GM19455 (cell line): ENCODE measurements at regions not wholly inside any gene's neighbourhood (a gene's known extent, or its start where the extent isn't known, plus 50 kb on each side); places are given as distances from the start of the nearest gene placed in this dataset.
A peak's percentile ranks its signal among the peaks of the same experiment; 100 is the strongest.
"Not testable (repeated sequence)": the region's sequence is repeated elsewhere in the genome, so short reads cannot be mapped to it uniquely, and the experiment has no call there.

Experiments
- ATAC-seq: cut with Tn5 transposase; IDR thresholded peaks from one replicate; pipeline ENCODE4 v1.9.1; 2021; ENCODE audit not compliant: unreplicated experiment

GRCh38 chrX:131219271-131219670 is 69.8 kb downstream of the IGSF1 start:
- ATAC-seq = no peak

- no peak for ATAC-seq
These were observed 71.1 kb downstream of the IGSF1 start for GRCh38 chrX:131217989-131218388.

- ATAC-seq = peak; percentile 70
These were observed 72.3 kb downstream of the IGSF1 start for GRCh38 chrX:131216828-131217227.

- ATAC-seq = no peak
These were observed 75.7 kb downstream of the IGSF1 start for GRCh38 chrX:131213400-131213799.

DNA sequence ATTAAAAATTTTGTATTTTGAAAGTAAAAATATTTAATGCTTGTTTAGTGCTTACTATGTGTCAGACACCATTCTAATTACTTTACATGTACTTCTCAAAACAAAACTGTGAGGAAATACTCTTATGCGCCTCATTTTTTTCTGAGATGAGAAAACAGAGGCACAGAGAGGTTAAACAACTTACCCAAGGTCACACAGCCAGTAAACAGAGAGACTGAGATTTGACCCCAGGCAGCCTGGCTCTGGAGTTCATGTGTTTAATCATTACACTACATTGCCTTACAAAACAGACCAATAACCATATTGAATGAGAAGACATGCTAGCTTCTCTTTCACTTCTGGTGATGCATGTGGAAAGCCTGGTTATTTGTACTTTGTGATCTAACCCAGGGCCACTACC is 86.3 kb downstream of the IGSF1 start:
- no peak for ATAC-seq

GRCh38 chrX:131201986-131202385 is 87.1 kb downstream of the IGSF1 start:
- no peak for ATAC-seq

DNA sequence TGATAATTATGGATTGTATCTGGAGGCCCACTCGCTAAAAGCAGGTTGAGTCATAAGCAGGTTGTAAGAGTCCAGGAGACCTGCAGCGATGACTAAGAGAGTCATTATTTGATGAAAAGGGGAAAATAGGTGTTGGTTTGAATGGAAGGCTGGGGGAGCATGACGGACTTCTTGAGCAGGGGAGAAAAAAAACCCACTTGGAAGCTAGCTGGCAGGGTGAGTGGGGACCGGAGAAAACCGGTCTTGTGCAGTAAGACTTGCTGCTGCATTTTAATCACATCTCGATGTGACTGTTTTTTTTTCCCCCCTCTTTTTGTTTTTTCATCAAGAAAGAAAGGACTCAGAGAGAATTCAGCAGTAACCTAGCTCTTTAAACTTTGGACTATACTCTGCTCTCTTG is 90.0 kb downstream of the IGSF1 start:
- no peak for ATAC-seq

- no peak for ATAC-seq
These were observed 101.9 kb downstream of the IGSF1 start for GRCh38 chrX:131187206-131187605.

GRCh38 chrX:131170148-131170547 is 112.0 kb downstream of the ARHGAP36 start:
- ATAC-seq = no peak

GRCh38 chrX:131163645-131164044 is 105.5 kb downstream of the ARHGAP36 start:
- not testable (repeated sequence) for ATAC-seq

DNA sequence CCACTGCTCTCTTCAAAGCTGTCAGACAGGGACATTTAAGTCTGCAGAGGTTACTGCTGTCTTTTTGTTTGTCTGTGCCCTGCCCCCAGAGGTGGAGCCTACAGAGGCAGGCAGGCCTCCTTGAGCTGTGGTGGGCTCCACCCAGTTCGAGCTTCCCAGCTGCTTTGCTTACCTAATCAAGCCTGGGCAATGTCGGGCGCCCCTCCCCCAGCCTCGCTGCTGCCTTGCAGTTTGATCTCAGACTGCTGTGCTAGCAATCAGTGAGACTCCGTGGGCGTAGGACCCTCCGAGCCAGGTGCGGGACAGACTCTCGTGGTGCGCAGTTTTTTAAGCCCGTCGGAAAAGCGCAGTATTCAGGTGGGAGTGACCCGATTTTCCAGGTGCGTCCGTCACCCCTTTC is 99.5 kb downstream of the ARHGAP36 start:
- ATAC-seq = not testable (repeated sequence)

GRCh38 chrX:131146702-131147101 is 88.6 kb downstream of the ARHGAP36 start:
- no peak for ATAC-seq
